B cell (primary cell): ENCODE measurements at regions not wholly inside any gene's neighbourhood (a gene's known extent, or its start where the extent isn't known, plus 50 kb on each side); places are given as distances from the start of the nearest gene placed in this dataset.

Experiments used
- ATAC-seq: fragments of 200-7000 bp; cut with Tn5 transposase; one replicate; pipeline ENCODE4 v1.10.0; 2021; ENCODE audit warnings: low read depth, mild to moderate bottlenecking, moderate number of reproducible peaks, moderate library complexity
- CTCF ChIA-PET: fragments of 350-600 bp; sonication (Branson Sonifier 250); formaldehyde crosslinking; loops from one replicate; lab custom pipeline; 2021; ENCODE audit warnings: antibody characterized with exemption, inconsistent platforms; lab: Charles Lee
- POLR2A ChIA-PET: fragments of 350-600 bp; sonication (Branson Sonifier 250); formaldehyde crosslinking; loops from one replicate; lab custom pipeline; 2021; ENCODE audit warnings: antibody characterized with exemption; lab: Charles Lee
- DNase-seq: peaks from one replicate; pipeline ENCODE4 v3.0.0; 2013
- H2AFZ ChIP-seq: 2 replicates; pipeline ENCODE4 v1.6.1; 2012; ENCODE audit warnings: mild to moderate bottlenecking, low read depth, low read length; ENCODE audit not compliant: insufficient read depth, poor library complexity, severe bottlenecking
- H3K27ac ChIP-seq, 2 donors: 1 replicate in 1 of 2; 2 replicates in 1 of 2; pipeline ENCODE4 v1.5.1; 2012 to 2013; ENCODE audit warnings: low read length in 2 of 2, mild to moderate bottlenecking in 2 of 2, moderate library complexity in 1 of 2
- H3K27me3 ChIP-seq, 4 experiments: fragments of 200-600 bp in 1 of 4; sonication (generic) in 1 of 4; replicated peaks in 1 of 4; 1 replicate in 2 of 4; 2 replicates in 2 of 4; pipeline versions ENCODE4 v1.6.1 to v1.7.0; 2013 to 2016; ENCODE audit warnings: low read length in 3 of 4, mild to moderate bottlenecking in 2 of 4, mixed read lengths in 1 of 4, moderate library complexity in 1 of 4; ENCODE audit not compliant: insufficient read depth in 4 of 4, control insufficient read depth in 3 of 4; ENCODE audit errors: control extremely low read depth in 1 of 4
- H3K36me3 ChIP-seq, 2 experiments: replicated peaks in 1 of 2; 1 replicate in 1 of 2; 2 replicates in 1 of 2; pipeline versions ENCODE4 v1.6.1 to v1.7.1; 2013; ENCODE audit warnings: low read length in 1 of 2; ENCODE audit not compliant: insufficient read depth in 2 of 2, control insufficient read depth in 1 of 2; ENCODE audit errors: control extremely low read depth in 1 of 2, extremely low read depth in 1 of 2
- H3K4me1 ChIP-seq, 2 donors: fragments of 200-600 bp in 1 of 2; sonication (generic) in 1 of 2; 1 replicate in 1 of 2; 2 replicates in 1 of 2; pipeline versions ENCODE4 v1.5.1 to v1.6.1; 2013 to 2017; ENCODE audit warnings: low read length in 2 of 2; ENCODE audit not compliant: control insufficient read depth in 2 of 2, insufficient read depth in 2 of 2
- H3K4me2 ChIP-seq: replicated peaks from 2 replicates; pipeline ENCODE3; 2012; ENCODE audit warnings: mild to moderate bottlenecking, low read depth, low read length; ENCODE audit not compliant: poor library complexity, severe bottlenecking
- H3K4me3 ChIP-seq, 5 experiments: fragments of 200-600 bp in 1 of 5; sonication (generic) in 1 of 5; 1 replicate in 3 of 5; 2 replicates in 2 of 5; pipeline versions ENCODE4 v1.5.1 to v1.7.0; 2011 to 2016; ENCODE audit warnings: low read length in 4 of 5, mild to moderate bottlenecking in 4 of 5, low read depth in 2 of 5, control low read depth in 1 of 5, moderate library complexity in 1 of 5; ENCODE audit not compliant: insufficient read depth in 1 of 5; ENCODE audit errors: control extremely low read depth in 1 of 5, extremely low read depth in 1 of 5
- H3K79me2 ChIP-seq: fragments of 200-600 bp; sonication (generic); one replicate; pipeline ENCODE4 v1.6.0; 2016; ENCODE audit warnings: low read length; ENCODE audit not compliant: control insufficient read depth, insufficient read depth
- H3K9ac ChIP-seq: fragments of 200-600 bp; sonication (generic); 2 replicates; pipeline ENCODE4 v1.6.1; 2017; ENCODE audit warnings: mild to moderate bottlenecking, low read length, moderate library complexity
- H3K9me3 ChIP-seq, 3 donors: one replicate each; pipeline versions ENCODE4 v1.6.1 to v1.7.1; 2013; ENCODE audit warnings: low read length in 2 of 3; ENCODE audit not compliant: control insufficient read depth in 2 of 3, insufficient read depth in 1 of 3; ENCODE audit errors: control extremely low read depth in 1 of 3
- H4K20me1 ChIP-seq: 2 replicates; pipeline ENCODE4 v1.6.0; 2012; ENCODE audit warnings: mild to moderate bottlenecking, low read length; ENCODE audit not compliant: insufficient read depth, control insufficient read depth, poor library complexity, severe bottlenecking
- H3K27ac Mint-ChIP-seq: one replicate; pipeline ENCODE4 v1.8.0; 2021; ENCODE audit warnings: mixed read lengths
- H3K27me3 Mint-ChIP-seq: one replicate; pipeline ENCODE4 v1.8.0; 2021; ENCODE audit warnings: mixed read lengths
- H3K4me1 Mint-ChIP-seq: one replicate; pipeline ENCODE4 v1.8.0; 2021; ENCODE audit warnings: mixed read lengths
- H3K4me3 Mint-ChIP-seq: one replicate; pipeline ENCODE4 v1.8.0; 2021; ENCODE audit warnings: mixed read lengths
- H3K9me3 Mint-ChIP-seq: one replicate; pipeline ENCODE4 v1.8.0; 2022; ENCODE audit warnings: mixed read lengths; ENCODE audit not compliant: insufficient read depth
- EZH2 ChIP-seq: IDR thresholded peaks from 2 replicates; pipeline ENCODE4 v1.6.1; 2012; ENCODE audit warnings: borderline replicate concordance, low read depth, mild to moderate bottlenecking, moderate library complexity, low read length; ENCODE audit not compliant: insufficient read depth, poor library complexity, severe bottlenecking
- WGBS: methylation state at CpG from one replicate; pipeline ENCODE4 v1.1.5; 2013; ENCODE audit warnings: missing lambda C conversion rate; ENCODE audit not compliant: insufficient coverage; 5-methylcytosine and 5-hydroxymethylcytosine counted together
- intact Hi-C: fragments of 100-400 bp; cut with micrococcal nuclease; formaldehyde crosslinking; loops from one replicate; pipeline ENCODE4 v1.10.0; 2022
- TF ChIP-seq, protein P1 (sequence below): fragments of 200-600 bp; IDR thresholded peaks from one replicate; pipeline ENCODE4 v1.8.0; 2022; ENCODE audit warnings: antibody characterized with exemption, mild to moderate bottlenecking

DNA sequence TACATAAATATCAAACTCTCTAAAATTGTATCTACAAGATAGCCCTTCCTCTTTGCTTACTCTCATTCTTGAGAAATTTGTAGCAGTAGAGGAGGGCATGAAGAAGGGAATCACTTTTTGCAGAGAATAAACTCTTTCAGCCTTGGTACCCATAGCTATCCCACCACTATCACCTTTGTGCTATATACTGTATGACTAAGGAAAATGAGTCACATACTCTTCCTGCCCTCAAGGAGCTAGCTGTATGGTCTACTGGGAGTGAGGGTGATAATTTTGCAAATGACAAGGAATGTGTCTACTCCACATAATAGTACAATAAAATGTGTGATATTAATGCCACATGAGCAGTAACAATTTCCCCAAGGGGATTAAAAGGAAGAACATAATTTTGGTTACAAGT is 184.6 kb upstream of the WSB1 start:
- H4K20me1 ChIP-seq = no peaks in the 10 kb centered on the region
- H3K36me3 ChIP-seq = no peaks in the 10 kb centered on the region
- H2AFZ ChIP-seq = no peak overlapping the region
- no peak overlapping the region for H3K4me2 ChIP-seq
- intact Hi-C loops = no loop called here
- ChIA-PET CTCF (no interaction called here), POLR2A (no interaction called here)
- DNase-seq (no peak), ATAC-seq (no peak)
- TF ChIP-seq, protein P1, sequence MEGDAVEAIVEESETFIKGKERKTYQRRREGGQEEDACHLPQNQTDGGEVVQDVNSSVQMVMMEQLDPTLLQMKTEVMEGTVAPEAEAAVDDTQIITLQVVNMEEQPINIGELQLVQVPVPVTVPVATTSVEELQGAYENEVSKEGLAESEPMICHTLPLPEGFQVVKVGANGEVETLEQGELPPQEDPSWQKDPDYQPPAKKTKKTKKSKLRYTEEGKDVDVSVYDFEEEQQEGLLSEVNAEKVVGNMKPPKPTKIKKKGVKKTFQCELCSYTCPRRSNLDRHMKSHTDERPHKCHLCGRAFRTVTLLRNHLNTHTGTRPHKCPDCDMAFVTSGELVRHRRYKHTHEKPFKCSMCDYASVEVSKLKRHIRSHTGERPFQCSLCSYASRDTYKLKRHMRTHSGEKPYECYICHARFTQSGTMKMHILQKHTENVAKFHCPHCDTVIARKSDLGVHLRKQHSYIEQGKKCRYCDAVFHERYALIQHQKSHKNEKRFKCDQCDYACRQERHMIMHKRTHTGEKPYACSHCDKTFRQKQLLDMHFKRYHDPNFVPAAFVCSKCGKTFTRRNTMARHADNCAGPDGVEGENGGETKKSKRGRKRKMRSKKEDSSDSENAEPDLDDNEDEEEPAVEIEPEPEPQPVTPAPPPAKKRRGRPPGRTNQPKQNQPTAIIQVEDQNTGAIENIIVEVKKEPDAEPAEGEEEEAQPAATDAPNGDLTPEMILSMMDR = no peak
- no peak overlapping the region for H3K27ac Mint-ChIP-seq
- H3K79me2 ChIP-seq = no peaks in the 10 kb centered on the region
- no peak overlapping the region for H3K9ac ChIP-seq
- no peaks in the 10 kb centered on the region for H3K9me3 Mint-ChIP-seq
- H3K9me3 ChIP-seq = no peaks in the 10 kb centered on the region
- peaks cover 13% of the 10 kb centered on the region for H3K27me3 Mint-ChIP-seq
- no peak overlapping the region for H3K4me3 Mint-ChIP-seq
- no peaks in the 10 kb centered on the region for H3K4me1 ChIP-seq
- no peaks in the 10 kb centered on the region for H3K27me3 ChIP-seq
- no peaks in the 10 kb centered on the region for H3K4me1 Mint-ChIP-seq
- H3K27ac ChIP-seq = no peak overlapping the region
- no peak overlapping the region for H3K4me3 ChIP-seq

DNA sequence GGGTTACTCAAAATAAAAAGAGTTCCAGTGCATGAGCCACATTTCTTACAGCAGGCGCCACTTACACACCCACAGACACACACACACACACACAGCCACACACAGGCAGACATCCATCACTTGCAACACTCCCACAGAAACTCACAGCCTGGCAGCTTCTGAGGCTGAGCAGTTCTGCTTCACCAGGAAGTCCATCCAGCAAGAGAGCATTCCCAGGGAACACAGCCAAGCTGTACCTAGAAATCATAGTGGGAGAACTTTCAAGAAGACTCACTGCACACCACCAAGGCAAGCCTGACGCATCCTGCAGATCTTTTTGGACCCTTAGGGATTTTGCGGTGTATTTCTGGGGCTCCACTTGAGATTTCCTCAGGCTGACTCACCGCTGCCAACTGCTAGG is 140.9 kb upstream of the WSB1 start:
- no peaks in the 10 kb centered on the region for H3K79me2 ChIP-seq
- Mint-ChIP-seq H3K27ac (no peak overlapping the region), H3K4me3 (no peak overlapping the region), H3K27me3 (no peaks in the 10 kb centered on the region), H3K4me1 (no peaks in the 10 kb centered on the region), H3K9me3 (no peaks in the 10 kb centered on the region)
- no peaks in the 10 kb centered on the region for H3K27me3 ChIP-seq
- WGBS = 86% methylated on average over 3 of the region's 4 CpGs
- H2AFZ ChIP-seq = no peak overlapping the region
- H3K9ac ChIP-seq = no peak overlapping the region
- intact Hi-C loops = no loop called here
- H3K36me3 ChIP-seq = no peaks in the 10 kb centered on the region
- ChIA-PET CTCF (no interaction called here), POLR2A (no interaction called here)
- H4K20me1 ChIP-seq = no peaks in the 10 kb centered on the region
- TF ChIP-seq, protein P1 = no peak
- no peak for TF ChIP-seq EZH2
- ATAC-seq (no peak), DNase-seq (no peak)
- H3K4me1 ChIP-seq = no peaks in the 10 kb centered on the region
- H3K27ac ChIP-seq = no peak overlapping the region
- H3K4me2 ChIP-seq = no peak overlapping the region
- peaks cover 0 to 14% (median 2%) of the 10 kb centered on the region in 3 donors for H3K9me3 ChIP-seq
- no peak overlapping the region for H3K4me3 ChIP-seq
